ENCODE measurements at regions not wholly inside any gene's neighbourhood (a gene's known extent, or its start where the extent isn't known, plus 50 kb on each side); places are given as distances from the start of the nearest gene placed in this dataset.

GRCh38 chr2:220120041-220120440 lies 492.6 kb downstream of the SLC4A3 start:
- no peak for DNase-seq (ENCODE audit: low spot score)

- no peak for DNase-seq (ENCODE audit: low spot score)
These were observed 496.3 kb downstream of the SLC4A3 start for GRCh38 chr2:220123751-220124150.

- DNase-seq (ENCODE audit: low spot score): no peak
These were observed 498.1 kb downstream of the SLC4A3 start for GRCh38 chr2:220125551-220125950.

GRCh38 chr2:220127311-220127710 lies 499.9 kb downstream of the SLC4A3 start:
- no peak for DNase-seq (ENCODE audit: low spot score)

- DNase-seq (ENCODE audit: low spot score): no peak
These were observed 500.4 kb downstream of the SLC4A3 start for GRCh38 chr2:220127876-220128275.

- DNase-seq (ENCODE audit: low spot score): no peak
These were observed 502.0 kb downstream of the SLC4A3 start for GRCh38 chr2:220129391-220129790.

GRCh38 chr2:220134756-220135534 lies 507.5 kb downstream of the SLC4A3 start:
- no peak for DNase-seq (ENCODE audit: low spot score)

GRCh38 chr2:220143336-220143735 lies 515.9 kb downstream of the SLC4A3 start:
- DNase-seq (ENCODE audit: low spot score): no peak

GRCh38 chr2:220144411-220144810 lies 517.0 kb downstream of the SLC4A3 start:
- no peak for DNase-seq (ENCODE audit: low spot score)

GRCh38 chr2:220147161-220148038 lies 520.0 kb downstream of the SLC4A3 start:
- no peak for DNase-seq (ENCODE audit: low spot score)

GRCh38 chr2:220148471-220149248 lies 521.2 kb downstream of the SLC4A3 start:
- no peak for DNase-seq (ENCODE audit: low spot score)

- no peak for DNase-seq (ENCODE audit: low spot score)
These were observed 523.9 kb downstream of the SLC4A3 start for GRCh38 chr2:220151341-220151740.

- DNase-seq (ENCODE audit: low spot score): no peak
These were observed 525.0 kb downstream of the SLC4A3 start for GRCh38 chr2:220152281-220152935.

- DNase-seq (ENCODE audit: low spot score): no peak
These were observed 525.7 kb downstream of the SLC4A3 start for GRCh38 chr2:220153118-220153517.

- DNase-seq (ENCODE audit: low spot score): no peak
These were observed 526.9 kb downstream of the SLC4A3 start for GRCh38 chr2:220154304-220154703.

- no peak for DNase-seq (ENCODE audit: low spot score)
These were observed 529.9 kb downstream of the SLC4A3 start for GRCh38 chr2:220157312-220157711.

GRCh38 chr2:220159738-220160137 lies 532.3 kb downstream of the SLC4A3 start:
- DNase-seq (ENCODE audit: low spot score): no peak

- no peak for DNase-seq (ENCODE audit: low spot score)
These were observed 534.9 kb downstream of the SLC4A3 start for GRCh38 chr2:220162320-220162719.

GRCh38 chr2:220163486-220163885 lies 536.1 kb downstream of the SLC4A3 start:
- no peak for DNase-seq (ENCODE audit: low spot score)

GRCh38 chr2:220165401-220165800 lies 538.0 kb downstream of the SLC4A3 start:
- DNase-seq (ENCODE audit: low spot score): no peak

GRCh38 chr2:220166616-220167015 lies 539.2 kb downstream of the SLC4A3 start:
- no peak for DNase-seq (ENCODE audit: low spot score)

- DNase-seq (ENCODE audit: low spot score): no peak
These were observed 540.5 kb downstream of the SLC4A3 start for GRCh38 chr2:220167956-220168355.
